Heart right ventricle (tissue), 16 donors: ENCODE measurements at regions not wholly inside any gene's neighbourhood (a gene's known extent, or its start where the extent isn't known, plus 50 kb on each side); places are given as distances from the start of the nearest gene placed in this dataset.

Experiments used
- ATAC-seq, 8 donors: fragments of 200-7000 bp; cut with Tn5 transposase; one replicate each; pipeline ENCODE4 v1.9.1; 2020; ENCODE audit warnings: mild to moderate bottlenecking in 8 of 8, moderate library complexity in 8 of 8, moderate number of reproducible peaks in 1 of 8
- DNase-seq, 2 donors: peaks; one replicate each; pipeline ENCODE4 v3.0.0-alpha.2; 2020
- H3K27ac ChIP-seq, 10 donors: fragments of 200-600 bp; sonication (generic) in 2 of 10; one replicate each; pipeline versions ENCODE4 v1.5.0 to v1.8.0; 2020 to 2022; ENCODE audit warnings: mild to moderate bottlenecking in 3 of 10
- H3K27me3 ChIP-seq, 7 donors: fragments of 200-600 bp; one replicate each; pipeline ENCODE4 v1.8.0; 2021 to 2022; ENCODE audit warnings: mild to moderate bottlenecking in 2 of 7
- H3K36me3 ChIP-seq, 9 donors: fragments of 200-600 bp; sonication (generic) in 1 of 9; one replicate each; pipeline versions ENCODE4 v1.5.0 to v1.8.0; 2020 to 2022; ENCODE audit warnings: mild to moderate bottlenecking in 2 of 9
- H3K4me1 ChIP-seq, 9 donors: fragments of 200-600 bp; sonication (generic) in 1 of 9; one replicate each; pipeline versions ENCODE4 v1.5.0 to v1.8.0; 2020 to 2022; ENCODE audit warnings: mild to moderate bottlenecking in 4 of 9
- H3K4me3 ChIP-seq, 10 donors: fragments of 200-600 bp; sonication (generic) in 2 of 10; one replicate each; pipeline versions ENCODE4 v1.5.0 to v1.8.0; 2020 to 2022; ENCODE audit warnings: mild to moderate bottlenecking in 7 of 10, moderate library complexity in 2 of 10
- H3K9me3 ChIP-seq, 11 donors: fragments of 200-600 bp in 10 of 11; sonication (generic) in 2 of 11; one replicate each; pipeline versions ENCODE4 v1.5.0 to v1.8.0; 2013 to 2022; ENCODE audit warnings: mild to moderate bottlenecking in 2 of 11, control low read depth in 1 of 11, moderate library complexity in 1 of 11
- CTCF ChIP-seq, 9 donors: fragments of 200-600 bp; sonication (generic) in 2 of 9; IDR thresholded peaks; one replicate each; pipeline versions ENCODE4 v1.5.0 to v1.8.0; 2021 to 2022; ENCODE audit warnings: antibody characterized with exemption in 9 of 9, mild to moderate bottlenecking in 5 of 9, moderate library complexity in 1 of 9
- WGBS, 2 donors: extraction: QIAGEN DNeasy Blood & Tissue Kit; methylation state at CpG; one replicate each; pipeline ENCODE4 v1.1.7; 2013; ENCODE audit warnings: inconsistent platforms in 1 of 2; 5-methylcytosine and 5-hydroxymethylcytosine counted together
- intact Hi-C, 10 donors: fragments of 100-400 bp; cut with DNase I; formaldehyde crosslinking; loops; one replicate each; pipeline versions ENCODE4 v1.11.1 to v1.14.2; 2022
- donor health status: Arrhythmogenic right ventricular cardiomyopathy.
- donor health status: ischemic (EF 13 %, LVEDD 7.1; RV severe dilation, severe dysfunction).
- donor health status: healthy with polysubstance abuse.
- donor health status: DM: no; HTN: yes; CAD: no.
- donor health status: DM: no; HTN: no; CAD: no.
- donor health status: ischemic (EF 25% LVEDD 6.9; RV normal size, moderate dysfunction).
- donor health status: ischemic (EF 25% LVEDD 5.7; RV mildly dilated, moderate dysfunction).
- donor health status: healthy.
- donor health status: DM: yes; HTN: yes; CAD: no.
- donor health status: Ischemic cardiomyopathy.
- donor health status: ischemic (EF 35%, LVEDD 5.7; RV mildly dilated, moderate dysfunction).
- donor health status: nonischemic (EF 11% LVEDD 7.7; RV severe dilation, severe dysfunction).
- donor health status: DM: yes; HTN: yes; CAD: no.
- donor health status: PGD.
- donor health status: ischemic (EF 29% LVEDD 5.4; RV normal size, mild dysfunction).
- donor health status: nonischemic (EF 23%, LVEDD 6.1; RV moderate dilation, normal function).

- H3K27ac ChIP-seq, result no peak overlapping the region
- 95% methylated on average over 2 of the region's 2 CpGs for WGBS, 2 donors
- intact Hi-C loops, result no loop called here
- no peaks in the 10 kb centered on the region for H3K9me3 ChIP-seq
- H3K36me3 ChIP-seq, result no peaks in the 10 kb centered on the region
- no peak for TF ChIP-seq CTCF (IDR thresholded peaks at IDR 0.05)
- no peak for ATAC-seq
- no peak for DNase-seq
- no peaks in the 10 kb centered on the region for H3K27me3 ChIP-seq
- H3K4me3 ChIP-seq, result no peak overlapping the region
- no peaks in the 10 kb centered on the region for H3K4me1 ChIP-seq
These were observed 319.7 kb upstream of the KCNH8 start for GRCh38 chr3:18828637-18829036.

GRCh38 chr3:18827664-18828063, 320.6 kb upstream of the KCNH8 start:
- Histone ChIP-seq H3K4me3 (no peak overlapping the region), H3K27me3 (no peaks in the 10 kb centered on the region), H3K36me3 (no peaks in the 10 kb centered on the region), H3K9me3 (no peaks in the 10 kb centered on the region), H3K4me1 (no peaks in the 10 kb centered on the region), H3K27ac (no peak overlapping the region)
- 55 to 59% methylated on average over 3 of the region's 3 CpGs for WGBS, 2 donors
- DNase-seq, result no peak
- intact Hi-C loops, result no loop called here
- no peak for ATAC-seq
- no peak for TF ChIP-seq CTCF (IDR thresholded peaks at IDR 0.05)

GRCh38 chr3:18825665-18826064, 322.6 kb upstream of the KCNH8 start:
- H3K27ac ChIP-seq, result no peak overlapping the region
- H3K9me3 ChIP-seq, result no peaks in the 10 kb centered on the region
- 89 to 93% methylated on average over 2 of the region's 2 CpGs for WGBS, 2 donors
- no peak for DNase-seq
- H3K4me1 ChIP-seq, result no peaks in the 10 kb centered on the region
- intact Hi-C loops, result no loop called here
- no peaks in the 10 kb centered on the region for H3K27me3 ChIP-seq
- no peak for TF ChIP-seq CTCF (IDR thresholded peaks at IDR 0.05)
- ATAC-seq, result no peak
- no peaks in the 10 kb centered on the region for H3K36me3 ChIP-seq
- H3K4me3 ChIP-seq, result no peak overlapping the region

GRCh38 chr3:18813300-18813699, 335.0 kb upstream of the KCNH8 start:
- WGBS, 2 donors, result 80 to 81% methylated on average over 3 of the region's 3 CpGs
- Histone ChIP-seq H3K9me3 (peaks cover 0 to 3% (median 0%) of the 10 kb centered on the region in 11 donors), H3K36me3 (no peaks in the 10 kb centered on the region), H3K4me3 (no peak overlapping the region), H3K27me3 (no peaks in the 10 kb centered on the region), H3K27ac (no peak overlapping the region), H3K4me1 (no peaks in the 10 kb centered on the region)
- no peak for ATAC-seq
- no peak for DNase-seq
- TF ChIP-seq CTCF (IDR thresholded peaks at IDR 0.05), result no peak
- intact Hi-C loops, result no loop called here

GRCh38 chr3:18812316-18812715, 336.0 kb upstream of the KCNH8 start:
- Histone ChIP-seq H3K4me3 (no peak overlapping the region), H3K36me3 (no peaks in the 10 kb centered on the region), H3K27me3 (no peaks in the 10 kb centered on the region), H3K4me1 (no peaks in the 10 kb centered on the region), H3K9me3 (peaks cover 0 to 3% (median 0%) of the 10 kb centered on the region in 11 donors), H3K27ac (no peak overlapping the region)
- WGBS, 2 donors, result 47 to 59% methylated on average over 3 of the region's 3 CpGs
- intact Hi-C loops, result no loop called here
- no peak for TF ChIP-seq CTCF (IDR thresholded peaks at IDR 0.05)
- ATAC-seq, result no peak
- peak in 1 of 2 donors; percentile 4 for DNase-seq
